Tibial nerve (tissue), 4 donors: ENCODE measurements at regions not wholly inside any gene's neighbourhood (a gene's known extent, or its start where the extent isn't known, plus 50 kb on each side); places are given as distances from the start of the nearest gene placed in this dataset.

Source experiments
- CTCF ChIP-seq, 5 experiments: fragments of 200-600 bp in 3 of 5; fragments of 450-650 bp in 2 of 5; sonication (generic) in 3 of 5; IDR thresholded peaks; one replicate each; pipeline ENCODE4 v1.5.1; 2016 to 2019; ENCODE audit warnings: antibody characterized with exemption in 5 of 5, mild to moderate bottlenecking in 3 of 5, moderate library complexity in 2 of 5
- EP300 ChIP-seq, 2 donors: sonication (generic); formaldehyde crosslinking; IDR thresholded peaks; one replicate each; pipeline ENCODE4 v1.6.1; 2017; ENCODE audit warnings: antibody characterized with exemption in 2 of 2, mild to moderate bottlenecking in 1 of 2
- POLR2A ChIP-seq, 2 donors: fragments of 450-650 bp; IDR thresholded peaks; one replicate each; pipeline ENCODE4 v1.6.1; 2017; ENCODE audit warnings: antibody characterized with exemption in 2 of 2, mild to moderate bottlenecking in 2 of 2, moderate library complexity in 2 of 2

GRCh38 chr10:33510206-33510605, 175.7 kb upstream of the NRP1 start:
- TF ChIP-seq POLR2A (IDR thresholded peaks at IDR 0.05) (no peak), CTCF (IDR thresholded peaks at IDR 0.05) (no peak), EP300 (IDR thresholded peaks at IDR 0.05) (no peak)
